Fibroblast of lung (primary cell): ENCODE measurements at regions not wholly inside any gene's neighbourhood (a gene's known extent, or its start where the extent isn't known, plus 50 kb on each side); places are given as distances from the start of the nearest gene placed in this dataset.

Source experiments
- DNase-seq, 2 donors: peaks; one replicate each; pipeline versions ENCODE4 v3.0.0 to v3.0.0-alpha.2; 2010; ENCODE audit warnings: low read depth in 2 of 2
- H2AFZ ChIP-seq: 2 replicates; pipeline ENCODE4 v1.5.1; 2012; ENCODE audit warnings: low read length, control low read depth, inconsistent platforms
- H3K27ac ChIP-seq: 2 replicates; pipeline ENCODE4 v1.5.1; 2011; ENCODE audit warnings: low read length, control low read depth; ENCODE audit not compliant: insufficient read depth
- H3K27me3 ChIP-seq: 2 replicates; pipeline ENCODE4 v1.5.1; 2011; ENCODE audit warnings: mild to moderate bottlenecking, low read length; ENCODE audit not compliant: control insufficient read depth, insufficient read depth
- H3K36me3 ChIP-seq: 2 replicates; pipeline ENCODE4 v1.5.1; 2011; ENCODE audit warnings: low read length; ENCODE audit not compliant: control insufficient read depth, insufficient read depth
- H3K4me1 ChIP-seq: 2 replicates; pipeline ENCODE4 v1.5.1; 2011; ENCODE audit warnings: low read length; ENCODE audit not compliant: control insufficient read depth, insufficient read depth; ENCODE audit errors: extremely low read depth
- H3K4me2 ChIP-seq: 2 replicates; pipeline ENCODE4 v1.5.1; 2011; ENCODE audit warnings: low read length, control low read depth; ENCODE audit not compliant: insufficient read depth; ENCODE audit errors: extremely low read depth
- H3K4me3 ChIP-seq, 4 experiments: fragments of 200-600 bp in 1 of 4; sonication (generic) in 1 of 4; replicated peaks in 1 of 4; 2 replicates each; pipeline ENCODE4 v1.5.1; 2011 to 2016; ENCODE audit warnings: low read length in 4 of 4, low read depth in 3 of 4, mild to moderate bottlenecking in 3 of 4, control low read depth in 2 of 4, inconsistent platforms in 1 of 4, mixed read lengths in 1 of 4; ENCODE audit not compliant: insufficient read depth in 1 of 4; ENCODE audit errors: control extremely low read depth in 1 of 4
- H3K79me2 ChIP-seq: 2 replicates; pipeline ENCODE4 v1.5.1; 2012; ENCODE audit warnings: mild to moderate bottlenecking, low read length, inconsistent platforms; ENCODE audit not compliant: control insufficient read depth, insufficient read depth
- H3K9ac ChIP-seq: 2 replicates; pipeline ENCODE4 v1.5.1; 2011; ENCODE audit warnings: mild to moderate bottlenecking, low read length, control low read depth; ENCODE audit not compliant: insufficient read depth
- H3K9me3 ChIP-seq: 2 replicates; pipeline ENCODE4 v1.5.1; 2012; ENCODE audit warnings: low read depth, low read length; ENCODE audit not compliant: control insufficient read depth, insufficient read depth
- H4K20me1 ChIP-seq: 2 replicates; pipeline ENCODE4 v1.5.1; 2011; ENCODE audit warnings: low read length; ENCODE audit not compliant: control insufficient read depth, insufficient read depth; ENCODE audit errors: extremely low read depth
- CTCF ChIP-seq, 2 donors: IDR thresholded peaks in 1 of 2; conservative IDR thresholded peaks in 1 of 2; 1 replicate in 1 of 2; 2 replicates in 1 of 2; pipeline ENCODE4 v1.5.1; 2011 to 2012; ENCODE audit warnings: low read length in 2 of 2, control low read depth in 1 of 2, inconsistent platforms in 1 of 2, low read depth in 1 of 2, mild to moderate bottlenecking in 1 of 2
- EZH2 ChIP-seq: IDR thresholded peaks from 2 replicates; pipeline ENCODE4 v1.5.1; 2012; ENCODE audit warnings: low read length, control low read depth, mild to moderate bottlenecking; ENCODE audit errors: missing control alignments

- Histone ChIP-seq H2AFZ (no peak overlapping the region), H3K27ac (no peak overlapping the region), H3K4me2 (no peak overlapping the region)
Observed at GRCh38 chr7:46835556-46835955, 746.4 kb downstream of the TNS3 start.

GRCh38 chr7:46834921-46835320 lies 747.0 kb downstream of the TNS3 start:
- Histone ChIP-seq H3K4me2 (no peak overlapping the region), H3K9me3 (no peaks in the 10 kb centered on the region), H3K36me3 (no peaks in the 10 kb centered on the region), H3K79me2 (no peaks in the 10 kb centered on the region), H3K4me1 (no peaks in the 10 kb centered on the region), H3K4me3 (no peak overlapping the region), H4K20me1 (no peaks in the 10 kb centered on the region), H2AFZ (no peak overlapping the region), H3K9ac (no peak overlapping the region), H3K27me3 (no peaks in the 10 kb centered on the region), H3K27ac (no peak overlapping the region)
- DNase-seq = no peak
- TF ChIP-seq CTCF (conservative IDR thresholded peaks at IDR 0.05 in 1 of 2, IDR thresholded peaks at IDR 0.05 in 1 of 2; ENCODE audit: low read depth in 1 of 2, low read length in 2 of 2) (no peak), EZH2 (no peak)

More at GRCh38 chr7:46835556-46835955, 746.4 kb downstream of the TNS3 start:
- no peaks in the 10 kb centered on the region for H3K79me2 ChIP-seq
- H3K9me3 ChIP-seq = no peaks in the 10 kb centered on the region
- H3K4me3 ChIP-seq = no peak overlapping the region
- H3K27me3 ChIP-seq = no peaks in the 10 kb centered on the region
- no peaks in the 10 kb centered on the region for H3K4me1 ChIP-seq
- H3K9ac ChIP-seq = no peak overlapping the region
- no peaks in the 10 kb centered on the region for H3K36me3 ChIP-seq
- peak in 1 of 2 donors; percentile 62 for DNase-seq
- H4K20me1 ChIP-seq = no peaks in the 10 kb centered on the region
- no peak for TF ChIP-seq EZH2
- no peak for TF ChIP-seq CTCF (conservative IDR thresholded peaks at IDR 0.05 in 1 of 2, IDR thresholded peaks at IDR 0.05 in 1 of 2; ENCODE audit: low read depth in 1 of 2, low read length in 2 of 2)

- Histone ChIP-seq H3K36me3 (no peaks in the 10 kb centered on the region), H3K27ac (no peak overlapping the region), H3K9me3 (no peaks in the 10 kb centered on the region)
Observed at GRCh38 chr7:46833197-46833596, 748.7 kb downstream of the TNS3 start.

More at GRCh38 chr7:46833197-46833596, 748.7 kb downstream of the TNS3 start:
- Histone ChIP-seq H3K4me1 (no peaks in the 10 kb centered on the region), H4K20me1 (no peaks in the 10 kb centered on the region), H3K9ac (no peak overlapping the region), H3K4me3 (no peak overlapping the region), H3K79me2 (no peaks in the 10 kb centered on the region), H3K4me2 (no peak overlapping the region), H3K27me3 (no peaks in the 10 kb centered on the region), H2AFZ (no peak overlapping the region)
- TF ChIP-seq CTCF (conservative IDR thresholded peaks at IDR 0.05 in 1 of 2, IDR thresholded peaks at IDR 0.05 in 1 of 2; ENCODE audit: low read depth in 1 of 2, low read length in 2 of 2) (no peak), EZH2 (no peak)
- DNase-seq = no peak
